ENCODE measurements at regions not wholly inside any gene's neighbourhood (a gene's known extent, or its start where the extent isn't known, plus 50 kb on each side); places are given as distances from the start of the nearest gene placed in this dataset.

GRCh38 chr1:36576551-36577110 is 93.9 kb upstream of the CSF3R start:
- no peak for DNase-seq (ENCODE audit: low read depth)

- peak; percentile 32 for DNase-seq (ENCODE audit: low read depth)
These were observed 93.4 kb upstream of the CSF3R start for GRCh38 chr1:36576118-36576517.

- no peak for DNase-seq (ENCODE audit: low read depth)
These were observed 90.7 kb upstream of the CSF3R start for GRCh38 chr1:36573445-36573844.

GRCh38 chr1:36572906-36573305 is 90.2 kb upstream of the CSF3R start:
- DNase-seq (ENCODE audit: low read depth), result no peak

GRCh38 chr1:36572142-36572715 is 89.5 kb upstream of the CSF3R start:
- DNase-seq (ENCODE audit: low read depth), result no peak

GRCh38 chr1:36571106-36571505 is 88.4 kb upstream of the CSF3R start:
- DNase-seq (ENCODE audit: low read depth), result no peak

GRCh38 chr1:36570478-36571060 is 87.9 kb upstream of the CSF3R start:
- no peak for DNase-seq (ENCODE audit: low read depth)

GRCh38 chr1:36570006-36570405 is 87.3 kb upstream of the CSF3R start:
- DNase-seq (ENCODE audit: low read depth), result no peak

- no peak for DNase-seq (ENCODE audit: low read depth)
These were observed 85.1 kb upstream of the CSF3R start for GRCh38 chr1:36567601-36568341.

- DNase-seq (ENCODE audit: low read depth), result no peak
These were observed 83.1 kb upstream of the CSF3R start for GRCh38 chr1:36565576-36566501.

GRCh38 chr1:36562181-36562685 is 79.5 kb upstream of the CSF3R start:
- no peak for DNase-seq (ENCODE audit: low read depth)

GRCh38 chr1:36561361-36561724 is 78.6 kb upstream of the CSF3R start:
- no peak for DNase-seq (ENCODE audit: low read depth)

- no peak for DNase-seq (ENCODE audit: low read depth)
These were observed 78.1 kb upstream of the CSF3R start for GRCh38 chr1:36560621-36561360.

- DNase-seq (ENCODE audit: low read depth), result no peak
These were observed 77.5 kb upstream of the CSF3R start for GRCh38 chr1:36560177-36560576.

GRCh38 chr1:36559061-36559460 is 76.3 kb upstream of the CSF3R start:
- no peak for DNase-seq (ENCODE audit: low read depth)

- no peak for DNase-seq (ENCODE audit: low read depth)
These were observed 74.6 kb upstream of the CSF3R start for GRCh38 chr1:36557041-36558000.

GRCh38 chr1:36555041-36555440 is 72.3 kb upstream of the CSF3R start:
- no peak for DNase-seq (ENCODE audit: low read depth)

GRCh38 chr1:36554323-36554628 is 71.6 kb upstream of the CSF3R start:
- no peak for DNase-seq (ENCODE audit: low read depth)

GRCh38 chr1:36553591-36554322 is 71.0 kb upstream of the CSF3R start:
- DNase-seq (ENCODE audit: low read depth), result peak; percentile 48
